ACC112 (cell line): ENCODE measurements at regions not wholly inside any gene's neighbourhood (a gene's known extent, or its start where the extent isn't known, plus 50 kb on each side); places are given as distances from the start of the nearest gene placed in this dataset.

Source experiments
- H2AFZ ChIP-seq: fragments of 200-600 bp; sonication (generic); one replicate; pipeline ENCODE4 v1.6.0; 2017; ENCODE audit warnings: antibody characterized with exemption, low read length; ENCODE audit not compliant: unreplicated experiment
- H3K27ac ChIP-seq: fragments of 200-600 bp; sonication (generic); 2 replicates; pipeline ENCODE4 v1.5.1; 2014; ENCODE audit warnings: low read depth, mild to moderate bottlenecking, antibody characterized with exemption, low read length, moderate library complexity
- H3K27me3 ChIP-seq: fragments of 200-600 bp; sonication (generic); 2 replicates; pipeline ENCODE4 v1.6.1; 2014; ENCODE audit warnings: mild to moderate bottlenecking, antibody characterized with exemption, low read length, moderate library complexity, mixed read lengths; ENCODE audit not compliant: insufficient read depth
- H3K36me3 ChIP-seq: fragments of 200-600 bp; sonication (generic); 2 replicates; pipeline ENCODE4 v1.6.1; 2016; ENCODE audit warnings: mild to moderate bottlenecking, antibody characterized with exemption, low read length, moderate library complexity, mixed read lengths; ENCODE audit not compliant: insufficient read depth
- H3K4me1 ChIP-seq: fragments of 200-600 bp; sonication (generic); one replicate; pipeline ENCODE4 v1.6.1; 2016; ENCODE audit warnings: low read length, mixed read lengths; ENCODE audit not compliant: insufficient read depth, unreplicated experiment, control insufficient read depth
- H3K4me3 ChIP-seq: fragments of 200-600 bp; sonication (generic); 2 replicates; pipeline ENCODE4 v1.5.1; 2014; ENCODE audit warnings: mild to moderate bottlenecking, low read depth, low read length
- H3K79me2 ChIP-seq: fragments of 200-600 bp; sonication (generic); one replicate; pipeline ENCODE4 v1.6.0; 2016; ENCODE audit warnings: low read length; ENCODE audit not compliant: control insufficient read depth, unreplicated experiment, insufficient read depth

DNA sequence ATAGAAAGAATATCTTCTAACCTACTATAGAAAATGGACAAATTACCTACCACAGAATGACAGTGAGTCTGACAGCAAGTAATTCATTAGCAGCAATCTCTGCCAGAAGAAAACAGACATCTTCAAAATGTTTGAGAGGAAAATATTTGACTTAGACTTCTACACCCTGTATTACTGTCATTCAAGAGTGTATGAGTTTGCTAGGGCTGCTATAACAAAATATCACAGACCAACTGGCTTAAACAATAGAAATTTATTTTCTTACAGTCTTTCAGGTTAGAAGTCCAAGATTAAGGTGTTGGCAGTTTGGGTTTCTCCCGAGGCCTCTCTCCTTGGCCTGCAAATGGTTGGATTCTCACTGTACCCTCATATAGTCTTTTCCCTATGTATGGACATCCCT lies 52.9 kb upstream of the FGGY start:
- Histone ChIP-seq H3K36me3 (no peaks in the 10 kb centered on the region), H3K27ac (no peak overlapping the region), H2AFZ (no peak overlapping the region), H3K4me3 (no peak overlapping the region), H3K79me2 (no peaks in the 10 kb centered on the region), H3K27me3 (no peaks in the 10 kb centered on the region), H3K4me1 (no peaks in the 10 kb centered on the region)

DNA sequence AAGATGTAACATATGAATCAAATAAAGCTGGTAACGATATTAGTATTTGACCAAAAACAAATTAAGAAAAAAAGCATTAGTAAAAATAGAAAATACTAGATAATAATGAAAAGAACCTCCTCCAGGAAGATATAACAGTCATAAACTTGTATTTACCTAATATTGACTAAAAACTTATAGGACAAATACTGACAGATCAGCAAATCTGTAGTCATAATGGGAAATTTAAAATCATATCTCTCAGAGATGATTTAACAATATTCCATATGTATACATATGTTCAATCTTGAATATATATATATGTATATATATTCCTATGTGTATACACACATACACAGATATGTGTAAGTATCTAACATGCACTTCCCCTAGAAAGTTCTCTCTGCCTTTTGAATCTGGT lies 52.0 kb upstream of the FGGY start:
- no peaks in the 10 kb centered on the region for H3K79me2 ChIP-seq

More for the DNA sequence above, 52.0 kb upstream of the FGGY start:
- no peaks in the 10 kb centered on the region for H3K36me3 ChIP-seq
- no peak overlapping the region for H3K4me3 ChIP-seq
- no peak overlapping the region for H2AFZ ChIP-seq
- no peaks in the 10 kb centered on the region for H3K4me1 ChIP-seq
- no peaks in the 10 kb centered on the region for H3K27me3 ChIP-seq
- no peak overlapping the region for H3K27ac ChIP-seq
